ENCODE measurements at regions not wholly inside any gene's neighbourhood (a gene's known extent, or its start where the extent isn't known, plus 50 kb on each side); places are given as distances from the start of the nearest gene placed in this dataset.

DNA sequence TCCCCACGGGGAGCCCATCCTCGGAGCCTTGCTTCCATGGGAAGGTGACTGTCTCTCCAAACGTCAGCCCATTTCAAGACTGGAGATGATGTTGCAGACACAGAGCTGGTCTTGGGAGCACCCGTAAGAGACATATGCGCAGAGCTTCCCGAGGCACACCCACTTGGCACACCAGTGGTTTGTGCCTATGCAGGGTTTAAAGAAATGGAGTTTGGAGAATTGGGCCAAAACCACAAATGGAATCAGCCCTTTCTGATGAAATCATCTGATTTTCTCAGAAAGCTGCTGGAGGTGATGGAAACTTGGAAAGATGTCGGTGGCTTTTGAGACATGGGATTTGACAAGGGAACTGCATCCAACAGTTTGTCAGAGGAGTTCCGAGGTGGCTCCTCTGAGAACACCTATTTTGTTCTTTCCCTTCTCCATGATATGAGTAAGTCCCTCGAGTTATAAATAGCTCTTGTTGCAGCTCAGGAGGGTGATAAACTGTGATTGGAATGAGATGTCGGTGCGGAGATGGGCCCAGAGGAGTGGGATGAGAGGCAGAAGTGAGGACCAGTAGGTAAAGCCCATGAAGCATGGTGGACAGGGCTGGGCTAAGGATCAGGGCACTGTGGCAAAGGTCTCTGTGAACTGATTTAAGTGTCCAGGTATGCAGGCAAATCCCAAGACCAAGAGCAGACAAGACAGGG lies 225.7 kb downstream of the ACKR3 start:
- TF ChIP-seq, protein P1, sequence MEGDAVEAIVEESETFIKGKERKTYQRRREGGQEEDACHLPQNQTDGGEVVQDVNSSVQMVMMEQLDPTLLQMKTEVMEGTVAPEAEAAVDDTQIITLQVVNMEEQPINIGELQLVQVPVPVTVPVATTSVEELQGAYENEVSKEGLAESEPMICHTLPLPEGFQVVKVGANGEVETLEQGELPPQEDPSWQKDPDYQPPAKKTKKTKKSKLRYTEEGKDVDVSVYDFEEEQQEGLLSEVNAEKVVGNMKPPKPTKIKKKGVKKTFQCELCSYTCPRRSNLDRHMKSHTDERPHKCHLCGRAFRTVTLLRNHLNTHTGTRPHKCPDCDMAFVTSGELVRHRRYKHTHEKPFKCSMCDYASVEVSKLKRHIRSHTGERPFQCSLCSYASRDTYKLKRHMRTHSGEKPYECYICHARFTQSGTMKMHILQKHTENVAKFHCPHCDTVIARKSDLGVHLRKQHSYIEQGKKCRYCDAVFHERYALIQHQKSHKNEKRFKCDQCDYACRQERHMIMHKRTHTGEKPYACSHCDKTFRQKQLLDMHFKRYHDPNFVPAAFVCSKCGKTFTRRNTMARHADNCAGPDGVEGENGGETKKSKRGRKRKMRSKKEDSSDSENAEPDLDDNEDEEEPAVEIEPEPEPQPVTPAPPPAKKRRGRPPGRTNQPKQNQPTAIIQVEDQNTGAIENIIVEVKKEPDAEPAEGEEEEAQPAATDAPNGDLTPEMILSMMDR (IDR thresholded peaks at IDR 0.05) = no peak
- no peak for TF ChIP-seq POLR2A (IDR thresholded peaks at IDR 0.05)
